Peyer's patch (tissue), 4 donors: ENCODE measurements at regions not wholly inside any gene's neighbourhood (a gene's known extent, or its start where the extent isn't known, plus 50 kb on each side); places are given as distances from the start of the nearest gene placed in this dataset.

Source experiments
- CTCF ChIP-seq, 6 experiments: fragments of 450-650 bp in 4 of 6; fragments of 200-600 bp in 2 of 6; sonication (generic) in 1 of 6; IDR thresholded peaks; one replicate each; pipeline ENCODE4 v1.5.1; 2017 to 2019; ENCODE audit warnings: antibody characterized with exemption in 6 of 6, mild to moderate bottlenecking in 3 of 6, moderate library complexity in 1 of 6
- POLR2A ChIP-seq, 2 donors: fragments of 450-650 bp; IDR thresholded peaks; one replicate each; pipeline ENCODE4 v1.5.1; 2017; ENCODE audit warnings: antibody characterized with exemption in 2 of 2, mild to moderate bottlenecking in 2 of 2, moderate library complexity in 2 of 2

GRCh38 chr18:59839931-59840685, 59.7 kb upstream of the PMAIP1 start:
- TF ChIP-seq POLR2A (IDR thresholded peaks at IDR 0.05) (no peak), CTCF (IDR thresholded peaks at IDR 0.05) (no peak)
